Activated T-helper 1 cell treated with anti-CD3 and anti-CD28 coated beads, Interleukin-12 subunit alpha, Interleukin-12 subunit beta, Interleukin-2, Interleukin-4 antibody, amounts not matched to agents 30 ng/mL and 10 ng/mL and 1 ng/mL, durations not matched to agents 14 hours and 24 hours and 36 hours (primary cell): ENCODE measurements at regions not wholly inside any gene's neighbourhood (a gene's known extent, or its start where the extent isn't known, plus 50 kb on each side); places are given as distances from the start of the nearest gene placed in this dataset.

Source experiments
- DNase-seq: peaks from one replicate; pipeline ENCODE4 v3.0.0; 2021; ENCODE audit warnings: low spot score
- H3K27ac Mint-ChIP-seq: one replicate; pipeline ENCODE4 v1.8.0; 2021; ENCODE audit warnings: mild to moderate bottlenecking, mixed read lengths
- H3K27me3 Mint-ChIP-seq: one replicate; pipeline ENCODE4 v1.8.0; 2022; ENCODE audit warnings: mild to moderate bottlenecking, moderate library complexity, mixed read lengths; ENCODE audit not compliant: insufficient read depth
- H3K36me3 Mint-ChIP-seq: one replicate; pipeline ENCODE4 v1.8.0; 2021; ENCODE audit warnings: low read depth, mixed read lengths
- H3K4me1 Mint-ChIP-seq: one replicate; pipeline ENCODE4 v1.8.0; 2021; ENCODE audit warnings: low read depth, mixed read lengths
- H3K4me3 Mint-ChIP-seq: one replicate; pipeline ENCODE4 v1.8.0; 2021; ENCODE audit warnings: mild to moderate bottlenecking, moderate library complexity, mixed read lengths
- H3K9me3 Mint-ChIP-seq: one replicate; pipeline ENCODE4 v1.8.0; 2021; ENCODE audit warnings: mixed read lengths
- intact Hi-C: fragments of 100-400 bp; cut with micrococcal nuclease; formaldehyde crosslinking; loops from one replicate; pipeline ENCODE4 v1.15.1; 2024

GRCh38 chr16:73262931-73263330 lies 215.0 kb upstream of the ZFHX3 start:
- no peak overlapping the region for H3K27ac Mint-ChIP-seq
- DNase-seq = no peak
- H3K4me3 Mint-ChIP-seq = no peak overlapping the region
- no peaks in the 10 kb centered on the region for H3K4me1 Mint-ChIP-seq
- H3K36me3 Mint-ChIP-seq = no peaks in the 10 kb centered on the region
- no peaks in the 10 kb centered on the region for H3K27me3 Mint-ChIP-seq
- H3K9me3 Mint-ChIP-seq = peaks cover 2% of the 10 kb centered on the region
- intact Hi-C loops = no loop called here

DNA sequence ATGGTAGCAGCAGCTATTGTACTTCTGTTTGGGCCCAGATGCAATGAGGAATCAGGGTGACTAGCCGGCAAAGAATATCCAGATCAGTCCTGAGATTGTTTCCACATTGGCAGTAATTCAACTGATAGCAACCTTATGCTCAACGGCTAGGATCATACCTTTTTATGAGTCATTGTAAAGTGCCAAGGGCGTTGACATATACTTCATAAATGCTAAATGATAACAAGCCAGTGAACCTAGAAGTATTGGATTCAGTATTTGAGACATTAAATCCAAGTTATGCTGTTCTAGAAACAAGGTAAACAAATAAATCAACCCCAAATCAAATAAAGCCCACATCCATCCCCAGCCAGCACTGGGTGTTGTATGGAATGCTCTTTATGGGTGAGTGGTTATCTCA lies 207.1 kb upstream of the ZFHX3 start:
- no peak overlapping the region for H3K27ac Mint-ChIP-seq
- no peaks in the 10 kb centered on the region for H3K9me3 Mint-ChIP-seq
- H3K4me3 Mint-ChIP-seq = no peak overlapping the region
- intact Hi-C loops = no loop called here
- H3K36me3 Mint-ChIP-seq = no peaks in the 10 kb centered on the region
- no peak for DNase-seq
- H3K4me1 Mint-ChIP-seq = no peaks in the 10 kb centered on the region
- H3K27me3 Mint-ChIP-seq = no peaks in the 10 kb centered on the region

- no peak overlapping the region for H3K4me3 Mint-ChIP-seq
Measured at GRCh38 chr16:73253922-73254480, 206.1 kb upstream of the ZFHX3 start.

GRCh38 chr16:73252446-73252845 lies 204.5 kb upstream of the ZFHX3 start:
- Mint-ChIP-seq H3K4me3 (no peak overlapping the region), H3K36me3 (no peaks in the 10 kb centered on the region), H3K9me3 (no peaks in the 10 kb centered on the region), H3K27me3 (no peaks in the 10 kb centered on the region), H3K4me1 (no peaks in the 10 kb centered on the region), H3K27ac (no peak overlapping the region)
- no peak for DNase-seq
- intact Hi-C loops = no loop called here

More at GRCh38 chr16:73253922-73254480, 206.1 kb upstream of the ZFHX3 start:
- H3K27ac Mint-ChIP-seq = no peak overlapping the region
- DNase-seq = no peak
- intact Hi-C loops = no loop called here
- H3K9me3 Mint-ChIP-seq = no peaks in the 10 kb centered on the region
- H3K27me3 Mint-ChIP-seq = no peaks in the 10 kb centered on the region
- no peaks in the 10 kb centered on the region for H3K4me1 Mint-ChIP-seq
- H3K36me3 Mint-ChIP-seq = no peaks in the 10 kb centered on the region

DNA sequence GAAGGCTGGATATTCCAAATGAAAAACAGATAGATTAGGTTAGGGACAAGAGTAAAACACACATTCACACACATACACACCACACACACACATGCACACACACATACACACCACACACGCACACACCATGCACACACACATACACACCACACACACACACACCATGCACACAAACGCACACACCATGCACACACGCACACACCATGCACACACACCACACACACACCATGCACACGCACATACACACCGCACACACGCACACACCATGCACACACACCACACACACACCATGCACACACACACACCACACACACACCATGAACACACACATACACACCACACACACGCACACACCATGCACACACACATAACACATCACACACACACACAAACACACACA lies 203.7 kb upstream of the ZFHX3 start:
- intact Hi-C loops = no loop called here
- Mint-ChIP-seq H3K27me3 (no peaks in the 10 kb centered on the region), H3K9me3 (no peaks in the 10 kb centered on the region), H3K4me3 (no peak overlapping the region), H3K27ac (no peak overlapping the region), H3K36me3 (no peaks in the 10 kb centered on the region), H3K4me1 (no peaks in the 10 kb centered on the region)
- DNase-seq = no peak

GRCh38 chr16:73248316-73248715 lies 200.4 kb upstream of the ZFHX3 start:
- Mint-ChIP-seq H3K27ac (no peak overlapping the region), H3K9me3 (no peaks in the 10 kb centered on the region), H3K4me3 (no peak overlapping the region), H3K36me3 (no peaks in the 10 kb centered on the region), H3K27me3 (no peaks in the 10 kb centered on the region), H3K4me1 (no peaks in the 10 kb centered on the region)
- intact Hi-C loops = no loop called here
- DNase-seq = no peak

DNA sequence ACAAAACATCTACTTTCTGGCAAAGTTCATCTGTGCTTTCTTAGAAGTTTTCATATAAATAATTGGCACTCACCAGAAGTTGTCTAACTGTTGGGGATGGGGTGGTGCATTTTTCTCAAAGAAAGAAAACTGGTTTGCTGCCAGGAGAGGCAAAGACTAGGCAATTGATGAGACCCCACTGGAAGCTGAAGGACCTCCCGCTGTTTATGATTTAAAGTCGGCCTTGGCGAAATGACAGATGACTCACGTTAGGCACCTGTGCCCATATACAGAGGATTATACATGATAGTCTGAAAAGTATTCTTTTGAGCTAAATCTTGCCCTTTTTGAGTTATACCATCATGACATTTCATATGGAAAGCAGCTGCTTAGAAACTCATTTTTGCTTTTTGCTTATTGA lies 193.0 kb upstream of the ZFHX3 start:
- Mint-ChIP-seq H3K4me1 (no peaks in the 10 kb centered on the region), H3K27me3 (no peaks in the 10 kb centered on the region), H3K4me3 (no peak overlapping the region), H3K27ac (no peak overlapping the region), H3K9me3 (no peaks in the 10 kb centered on the region), H3K36me3 (no peaks in the 10 kb centered on the region)
- no peak for DNase-seq
- intact Hi-C loops = no loop called here

DNA sequence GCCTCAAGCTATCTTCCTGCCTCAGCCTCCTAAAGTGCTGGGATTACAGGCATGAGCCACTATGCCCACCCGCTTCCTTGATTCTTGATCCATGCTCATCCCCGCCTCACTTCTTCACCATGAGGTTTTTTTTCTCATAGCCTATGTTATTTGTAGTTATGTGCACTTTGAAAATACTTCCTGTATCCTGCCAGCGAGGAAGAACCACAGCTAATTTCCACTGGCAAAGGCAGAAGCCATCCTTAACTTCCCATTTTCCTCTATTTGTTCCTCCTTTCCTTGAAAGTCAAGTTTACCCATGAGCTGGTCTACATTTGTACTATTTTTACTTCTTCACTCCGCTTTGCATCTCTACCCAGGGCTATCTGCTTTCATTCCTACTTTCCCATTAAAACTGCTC lies 189.7 kb upstream of the ZFHX3 start:
- H3K27ac Mint-ChIP-seq = no peak overlapping the region
- no peaks in the 10 kb centered on the region for H3K9me3 Mint-ChIP-seq
- no peak for DNase-seq
- intact Hi-C loops = no loop called here
- no peaks in the 10 kb centered on the region for H3K36me3 Mint-ChIP-seq
- no peaks in the 10 kb centered on the region for H3K4me1 Mint-ChIP-seq
- H3K27me3 Mint-ChIP-seq = no peaks in the 10 kb centered on the region
- H3K4me3 Mint-ChIP-seq = no peak overlapping the region

DNA sequence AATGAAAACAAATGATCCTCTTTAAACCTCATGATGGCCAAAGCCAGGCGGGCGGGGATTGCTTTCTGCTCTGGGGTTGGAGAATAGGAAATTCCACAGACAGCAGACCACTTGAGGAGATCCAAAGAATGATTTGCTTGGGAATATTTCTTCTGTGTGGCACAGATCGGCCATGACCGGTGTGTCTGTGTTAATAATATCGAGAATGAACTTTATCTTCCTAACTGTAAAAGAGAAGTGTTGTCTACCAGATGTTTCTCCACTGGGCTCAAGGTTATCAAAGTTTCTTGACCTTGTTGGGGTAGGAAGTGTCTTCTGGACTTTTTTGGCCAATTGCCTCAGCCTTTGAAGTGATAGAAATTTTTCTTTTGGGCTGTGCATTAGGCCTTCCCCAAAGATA lies 186.6 kb upstream of the ZFHX3 start:
- H3K27ac Mint-ChIP-seq = no peak overlapping the region
- no peaks in the 10 kb centered on the region for H3K9me3 Mint-ChIP-seq
- intact Hi-C loops = no loop called here
- H3K27me3 Mint-ChIP-seq = no peaks in the 10 kb centered on the region
- no peaks in the 10 kb centered on the region for H3K4me1 Mint-ChIP-seq
- no peaks in the 10 kb centered on the region for H3K36me3 Mint-ChIP-seq
- H3K4me3 Mint-ChIP-seq = no peak overlapping the region
- DNase-seq = no peak

- H3K4me3 Mint-ChIP-seq = no peak overlapping the region
- no peak overlapping the region for H3K27ac Mint-ChIP-seq
- DNase-seq = no peak
- no peaks in the 10 kb centered on the region for H3K9me3 Mint-ChIP-seq
- no peaks in the 10 kb centered on the region for H3K27me3 Mint-ChIP-seq
- no peaks in the 10 kb centered on the region for H3K36me3 Mint-ChIP-seq
- intact Hi-C loops = no loop called here
- H3K4me1 Mint-ChIP-seq = no peaks in the 10 kb centered on the region
Measured at GRCh38 chr16:73233846-73234424, 186.0 kb upstream of the ZFHX3 start.

DNA sequence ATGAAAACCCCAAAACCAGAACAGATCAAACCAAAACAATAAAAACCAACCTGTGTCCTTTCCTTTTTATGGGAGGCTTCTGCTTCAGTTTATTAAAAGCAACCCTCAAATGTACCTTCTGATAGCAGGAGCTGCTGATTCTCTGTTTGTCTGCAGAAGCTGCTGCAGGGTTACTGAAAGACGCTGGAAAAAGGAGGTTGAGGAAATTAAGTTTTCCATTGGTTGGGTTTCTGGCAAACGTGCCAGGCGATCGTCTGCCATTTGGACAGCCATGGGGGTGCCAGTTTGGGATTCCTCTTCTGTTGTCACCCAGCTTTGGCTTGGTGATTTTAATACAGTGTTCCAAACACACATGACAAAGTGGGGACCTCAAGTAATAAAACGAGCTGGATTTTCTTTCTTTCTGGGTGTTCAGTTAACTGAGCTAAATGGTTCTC lies 185.4 kb upstream of the ZFHX3 start:
- H3K36me3 Mint-ChIP-seq = no peaks in the 10 kb centered on the region

DNA sequence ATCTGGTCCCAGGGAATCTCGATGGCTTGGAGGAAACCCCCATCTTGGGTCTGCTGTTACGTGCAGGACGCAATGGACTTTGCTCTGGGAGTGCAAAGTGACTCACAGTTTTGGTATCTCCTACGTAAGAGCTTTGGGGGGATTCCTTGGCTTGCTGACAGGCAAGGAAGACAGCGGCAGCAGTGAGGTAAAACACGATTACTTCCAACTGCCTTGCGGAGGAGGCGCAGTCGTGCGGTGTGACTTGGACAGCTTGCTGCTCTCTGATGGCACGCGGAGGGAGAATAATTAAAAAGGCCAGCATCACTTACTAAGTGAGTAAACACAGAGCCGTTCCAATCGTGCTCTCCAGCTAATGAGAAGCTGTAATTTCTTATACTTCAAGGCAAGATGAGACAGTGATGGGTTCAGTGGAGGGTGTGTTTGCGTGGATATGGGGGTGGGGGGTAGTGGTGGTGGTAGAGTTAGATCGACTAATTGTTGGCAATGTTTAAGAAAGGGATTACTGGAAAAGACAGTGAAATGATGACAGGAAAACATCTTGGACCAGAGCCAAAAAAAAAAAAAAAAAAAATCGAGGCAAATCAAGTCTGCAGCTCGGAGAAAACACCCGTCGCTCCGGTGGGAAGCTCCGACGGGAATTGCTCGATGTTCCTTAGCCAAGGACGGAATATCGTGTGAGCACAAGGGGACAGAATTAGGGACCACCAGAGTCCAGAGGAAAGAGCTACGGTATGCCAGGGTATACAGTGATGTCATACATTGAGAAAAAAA lies 184.8 kb upstream of the ZFHX3 start:
- DNase-seq = no peak
- H3K4me1 Mint-ChIP-seq = no peaks in the 10 kb centered on the region
- H3K36me3 Mint-ChIP-seq = no peaks in the 10 kb centered on the region
- intact Hi-C loops = no loop called here
- H3K27ac Mint-ChIP-seq = no peak overlapping the region
- H3K27me3 Mint-ChIP-seq = no peaks in the 10 kb centered on the region
- no peak overlapping the region for H3K4me3 Mint-ChIP-seq
- H3K9me3 Mint-ChIP-seq = no peaks in the 10 kb centered on the region

More for the DNA sequence above, 185.4 kb upstream of the ZFHX3 start:
- H3K9me3 Mint-ChIP-seq = no peaks in the 10 kb centered on the region
- no peaks in the 10 kb centered on the region for H3K27me3 Mint-ChIP-seq
- intact Hi-C loops = no loop called here
- no peak overlapping the region for H3K27ac Mint-ChIP-seq
- no peaks in the 10 kb centered on the region for H3K4me1 Mint-ChIP-seq
- H3K4me3 Mint-ChIP-seq = no peak overlapping the region
- DNase-seq = no peak

DNA sequence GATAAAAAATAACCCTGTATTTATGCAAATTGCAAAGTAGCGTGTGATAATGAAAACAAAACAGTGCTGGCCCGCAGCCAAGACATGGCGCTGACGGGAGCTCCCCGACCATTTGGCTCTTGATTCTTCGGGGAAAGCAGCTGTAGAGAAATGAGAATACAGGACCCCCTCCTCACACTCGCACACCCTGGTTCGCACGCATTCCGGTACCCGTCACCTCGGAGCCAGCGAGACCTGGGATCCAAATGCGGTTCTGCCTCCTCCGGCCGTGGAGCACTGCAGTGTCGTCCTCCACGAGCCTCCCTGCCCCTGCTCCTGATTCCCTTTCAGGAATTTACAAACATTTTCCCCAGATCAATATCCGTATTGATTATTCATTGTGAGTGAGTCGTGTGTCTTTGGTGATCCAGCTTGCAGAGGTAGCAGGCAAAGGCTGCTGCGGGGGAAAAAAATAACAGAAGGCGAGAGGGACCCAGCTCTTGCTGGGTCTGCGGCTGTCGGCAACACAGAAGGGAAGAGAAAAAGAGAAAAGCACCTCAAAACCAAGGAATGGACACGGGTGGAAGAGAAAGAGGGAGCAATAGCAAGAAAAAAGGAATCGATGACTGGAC lies 184.1 kb upstream of the ZFHX3 start:
- no peak for DNase-seq

More for the DNA sequence above, 184.1 kb upstream of the ZFHX3 start:
- no peak overlapping the region for H3K27ac Mint-ChIP-seq
- H3K36me3 Mint-ChIP-seq = no peaks in the 10 kb centered on the region
- H3K27me3 Mint-ChIP-seq = no peaks in the 10 kb centered on the region
- H3K4me3 Mint-ChIP-seq = no peak overlapping the region
- no peaks in the 10 kb centered on the region for H3K4me1 Mint-ChIP-seq
- H3K9me3 Mint-ChIP-seq = no peaks in the 10 kb centered on the region
- intact Hi-C loops = no loop called here
